ENCODE measurements at regions not wholly inside any gene's neighbourhood (a gene's known extent, or its start where the extent isn't known, plus 50 kb on each side); places are given as distances from the start of the nearest gene placed in this dataset.

GRCh38 chr3:72154391-72155335 is 369.7 kb upstream of the PROK2 start:
- no peak for DNase-seq (ENCODE audit: low read depth)

- DNase-seq (ENCODE audit: low read depth) = no peak
Measured at GRCh38 chr3:72153477-72154314, 368.7 kb upstream of the PROK2 start.

- no peak for DNase-seq (ENCODE audit: low read depth)
Measured at GRCh38 chr3:72152551-72153476, 367.9 kb upstream of the PROK2 start.

- DNase-seq (ENCODE audit: low read depth) = no peak
Measured at GRCh38 chr3:72151465-72152238, 366.7 kb upstream of the PROK2 start.

GRCh38 chr3:72150634-72151412 is 365.9 kb upstream of the PROK2 start:
- no peak for DNase-seq (ENCODE audit: low read depth)

GRCh38 chr3:72149645-72150300 is 364.8 kb upstream of the PROK2 start:
- DNase-seq (ENCODE audit: low read depth) = no peak

- no peak for DNase-seq (ENCODE audit: low read depth)
Measured at GRCh38 chr3:72147600-72147999, 362.7 kb upstream of the PROK2 start.

GRCh38 chr3:72145506-72146380 is 360.8 kb upstream of the PROK2 start:
- no peak for DNase-seq (ENCODE audit: low read depth)

- no peak for DNase-seq (ENCODE audit: low read depth)
Measured at GRCh38 chr3:72144773-72145505, 360.0 kb upstream of the PROK2 start.

- DNase-seq (ENCODE audit: low read depth) = no peak
Measured at GRCh38 chr3:72143966-72144717, 359.2 kb upstream of the PROK2 start.

GRCh38 chr3:72143322-72143721 is 358.4 kb upstream of the PROK2 start:
- no peak for DNase-seq (ENCODE audit: low read depth)

GRCh38 chr3:72142028-72142427 is 357.1 kb upstream of the PROK2 start:
- no peak for DNase-seq (ENCODE audit: low read depth)

- no peak for DNase-seq (ENCODE audit: low read depth)
Measured at GRCh38 chr3:72141264-72141663, 356.3 kb upstream of the PROK2 start.

- DNase-seq (ENCODE audit: low read depth) = no peak
Measured at GRCh38 chr3:72139316-72139715, 354.4 kb upstream of the PROK2 start.

- no peak for DNase-seq (ENCODE audit: low read depth)
Measured at GRCh38 chr3:72137865-72138861, 353.2 kb upstream of the PROK2 start.

- DNase-seq (ENCODE audit: low read depth) = no peak
Measured at GRCh38 chr3:72135636-72136035, 350.7 kb upstream of the PROK2 start.

Data from activated T-helper 9 cell treated with anti-CD3 and anti-CD28 coated beads, Interleukin-2, amount 50 U/mL, for 16 hours (primary cell).